SK-N-MC (cell line): ENCODE measurements at regions not wholly inside any gene's neighbourhood (a gene's known extent, or its start where the extent isn't known, plus 50 kb on each side); places are given as distances from the start of the nearest gene placed in this dataset.

Source experiments
- DNase-seq: peaks from one replicate; pipeline ENCODE4 v3.0.0-alpha.2; 2011; ENCODE audit warnings: low read depth, low spot score
- H3K27ac ChIP-seq: fragments of 200-600 bp; sonication (generic); 2 replicates; pipeline ENCODE4 v1.5.1; 2016; ENCODE audit warnings: mixed run types
- H3K36me3 ChIP-seq: fragments of 200-600 bp; sonication (generic); 2 replicates; pipeline ENCODE4 v1.6.1; 2017; ENCODE audit warnings: antibody characterized with exemption, low read length, mixed read lengths; ENCODE audit not compliant: insufficient read depth
- H3K4me3 ChIP-seq: fragments of 200-600 bp; sonication (generic); 2 replicates; pipeline ENCODE4 v1.5.1; 2016
- H3K9ac ChIP-seq: fragments of 200-600 bp; sonication (generic); 2 replicates; pipeline ENCODE4 v1.8.0; 2017; ENCODE audit warnings: mixed run types, mixed read lengths; ENCODE audit not compliant: insufficient read length
- H3K9me3 ChIP-seq: fragments of 200-600 bp; sonication (generic); 2 replicates; pipeline ENCODE4 v1.6.1; 2017; ENCODE audit warnings: low read depth, mild to moderate bottlenecking, antibody characterized with exemption, low read length, moderate library complexity, mixed read lengths
- EZH2 ChIP-seq: fragments of 200-600 bp; sonication (generic); IDR thresholded peaks from one replicate; pipeline ENCODE4 v1.6.1; 2017; ENCODE audit warnings: antibody characterized with exemption
- FOXP2 ChIP-seq: optimal IDR thresholded peaks from 2 replicates; pipeline ENCODE3; 2011; ENCODE audit warnings: mild to moderate bottlenecking, moderate library complexity; ENCODE audit not compliant: insufficient read depth; ENCODE audit errors: extremely low read length, control extremely low read depth
- POLR2AphosphoS5 ChIP-seq: IDR thresholded peaks from 2 replicates; pipeline ENCODE4 v1.6.1; 2012; ENCODE audit warnings: mild to moderate bottlenecking, low read depth, low read length, borderline replicate concordance

- Histone ChIP-seq H3K9me3 (no peaks in the 10 kb centered on the region), H3K27ac (no peak overlapping the region), H3K4me3 (no peak overlapping the region), H3K9ac (no peak overlapping the region), H3K36me3 (peaks cover 3% of the 10 kb centered on the region; the same call in 1 of the 2 replicates)
- no peak for DNase-seq
- TF ChIP-seq POLR2AphosphoS5 (no peak), FOXP2 (no peak), EZH2 (no peak)
Observed at GRCh38 chr2:16568998-16569784, 96.4 kb downstream of the CYRIA start.

DNA sequence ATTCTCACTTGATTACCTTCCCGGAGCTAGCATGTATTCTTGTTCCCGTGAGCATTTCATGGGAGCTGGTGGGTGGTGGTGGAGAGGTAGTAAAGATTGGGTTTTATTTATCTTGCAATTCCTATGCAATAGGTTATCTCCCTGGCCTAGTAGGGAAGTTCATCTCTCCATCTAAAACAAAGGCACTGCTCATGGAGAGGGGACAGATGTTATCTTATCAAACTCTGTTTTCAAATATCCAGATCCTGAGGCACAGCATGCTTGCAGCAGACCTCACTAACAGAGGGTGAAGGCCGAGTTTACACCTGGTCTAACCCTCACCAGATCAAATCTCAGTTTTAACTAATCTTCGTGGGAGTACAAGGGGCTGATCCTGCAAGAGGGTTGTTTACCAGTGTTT lies 98.9 kb downstream of the CYRIA start:
- DNase-seq, result no peak
- Histone ChIP-seq H3K36me3 (peaks cover 8% of the 10 kb centered on the region; the same call in 1 of the 2 replicates), H3K9me3 (no peaks in the 10 kb centered on the region), H3K9ac (no peak overlapping the region), H3K4me3 (no peak overlapping the region), H3K27ac (no peak overlapping the region)
- TF ChIP-seq POLR2AphosphoS5 (no peak), EZH2 (no peak), FOXP2 (no peak)

GRCh38 chr2:16565481-16565880 lies 100.2 kb downstream of the CYRIA start:
- Histone ChIP-seq H3K9ac (no peak overlapping the region), H3K4me3 (no peak overlapping the region), H3K36me3 (peaks cover 18% of the 10 kb centered on the region), H3K27ac (no peak overlapping the region), H3K9me3 (no peaks in the 10 kb centered on the region)
- TF ChIP-seq EZH2 (no peak), POLR2AphosphoS5 (no peak), FOXP2 (no peak)
- no peak for DNase-seq

- peaks cover 44% of the 10 kb centered on the region for H3K36me3 ChIP-seq
- TF ChIP-seq FOXP2, result no peak
- no peak for TF ChIP-seq EZH2
- no peak for TF ChIP-seq POLR2AphosphoS5
- H3K4me3 ChIP-seq, result no peak overlapping the region
- no peak overlapping the region for H3K27ac ChIP-seq
- H3K9ac ChIP-seq, result no peak overlapping the region
- DNase-seq, result no peak
- no peaks in the 10 kb centered on the region for H3K9me3 ChIP-seq
Observed at GRCh38 chr2:16561676-16562075, 104.0 kb downstream of the CYRIA start.

- Histone ChIP-seq H3K27ac (no peak overlapping the region), H3K4me3 (no peak overlapping the region), H3K9ac (no peak overlapping the region), H3K36me3 (peaks cover 48% of the 10 kb centered on the region), H3K9me3 (no peaks in the 10 kb centered on the region)
- no peak for DNase-seq
- no peak for TF ChIP-seq EZH2
- TF ChIP-seq POLR2AphosphoS5, result no peak
- TF ChIP-seq FOXP2, result no peak
Observed at GRCh38 chr2:16561251-16561650, 104.4 kb downstream of the CYRIA start.

DNA sequence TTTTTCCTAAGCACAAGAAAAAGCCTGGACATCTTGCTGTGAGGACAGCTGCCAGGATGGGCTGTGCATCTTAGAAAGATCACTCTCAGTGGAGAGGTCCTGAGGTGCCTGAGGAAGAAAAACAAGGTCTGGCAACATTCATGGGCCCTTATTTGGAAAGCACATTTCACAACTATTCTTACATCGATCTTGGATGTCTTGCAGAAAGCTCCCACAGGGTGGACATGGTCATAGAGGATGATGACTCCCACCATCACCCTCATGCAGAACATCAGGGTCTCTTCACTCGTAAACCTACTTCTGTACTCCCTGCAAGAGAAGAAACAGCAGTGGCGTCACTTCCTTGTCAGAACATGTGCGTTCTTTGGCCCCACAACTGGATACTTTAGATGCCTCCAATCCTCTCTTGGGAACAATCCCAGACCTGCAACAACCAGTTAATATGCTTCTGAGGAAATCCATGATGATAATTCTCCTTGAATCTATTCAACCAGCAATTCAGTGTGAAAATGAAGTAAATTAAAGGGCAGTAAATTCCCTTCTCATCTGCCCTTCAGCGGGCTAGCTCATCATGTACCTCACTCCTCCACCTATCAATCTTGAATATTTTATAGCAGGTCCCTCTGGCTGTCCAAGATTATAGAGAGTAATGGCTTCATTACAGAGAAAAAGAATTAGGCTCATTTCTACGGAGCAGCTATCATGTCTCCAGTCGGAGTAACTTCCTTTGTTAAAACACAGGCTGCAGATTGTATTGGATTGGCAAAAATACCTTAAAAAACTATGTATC lies 106.2 kb downstream of the CYRIA start:
- Histone ChIP-seq H3K4me3 (no peak overlapping the region), H3K36me3 (peaks cover 58% of the 10 kb centered on the region), H3K27ac (no peak overlapping the region), H3K9ac (no peak overlapping the region), H3K9me3 (no peaks in the 10 kb centered on the region)
- no peak for TF ChIP-seq EZH2
- TF ChIP-seq POLR2AphosphoS5, result no peak
- TF ChIP-seq FOXP2, result no peak
- no peak for DNase-seq

DNA sequence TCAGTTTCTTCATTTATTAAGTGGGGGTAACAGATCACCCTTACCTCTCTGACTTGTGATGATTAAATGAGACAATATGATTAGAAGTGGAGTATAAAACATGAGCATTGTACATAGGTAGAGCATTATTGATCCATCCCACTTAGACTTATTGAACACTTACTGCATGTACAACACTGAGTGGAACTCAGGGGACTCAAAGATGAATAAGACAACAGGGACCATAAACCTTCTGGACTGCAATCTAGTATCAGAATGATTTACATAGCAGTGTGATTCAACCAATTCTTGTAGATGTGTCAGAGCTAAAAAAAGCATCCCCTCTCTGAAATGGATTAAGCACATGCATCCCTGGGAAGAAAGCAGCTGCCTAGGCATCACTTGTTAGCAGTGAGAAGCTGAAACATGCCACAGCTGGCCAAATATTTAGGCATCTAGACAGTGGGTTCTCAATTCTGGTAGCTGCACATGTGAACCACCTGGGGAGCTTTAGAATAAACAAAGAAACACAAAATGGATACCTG lies 111.5 kb downstream of the CYRIA start:
- Histone ChIP-seq H3K27ac (no peak overlapping the region), H3K4me3 (no peak overlapping the region), H3K9me3 (no peaks in the 10 kb centered on the region), H3K36me3 (peaks cover 54% of the 10 kb centered on the region), H3K9ac (no peak overlapping the region)
- DNase-seq, result no peak
- TF ChIP-seq FOXP2 (no peak), EZH2 (no peak), POLR2AphosphoS5 (no peak)

DNA sequence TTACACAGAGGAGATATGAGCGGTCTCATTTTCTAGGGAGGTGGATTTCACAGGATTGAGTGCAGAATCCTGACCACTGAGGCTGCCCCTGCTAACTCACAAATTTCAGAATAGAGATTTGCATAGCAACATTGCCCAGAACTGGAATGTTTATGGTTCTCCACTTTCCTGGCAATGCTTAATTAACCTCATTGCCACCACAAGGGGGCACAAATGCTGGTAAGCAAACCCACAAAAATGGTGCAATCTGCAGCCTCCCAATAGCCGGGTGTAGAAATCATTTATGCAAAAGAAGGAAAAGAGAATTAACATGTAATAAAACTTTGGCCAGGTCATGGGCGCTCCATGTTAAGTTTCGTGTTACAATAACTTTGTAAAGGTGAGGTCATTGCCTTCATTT lies 112.4 kb downstream of the CYRIA start:
- Histone ChIP-seq H3K9me3 (no peaks in the 10 kb centered on the region), H3K9ac (no peak overlapping the region), H3K27ac (no peak overlapping the region), H3K36me3 (peaks cover 45% of the 10 kb centered on the region), H3K4me3 (no peak overlapping the region)
- TF ChIP-seq FOXP2, result no peak
- no peak for TF ChIP-seq POLR2AphosphoS5
- TF ChIP-seq EZH2, result no peak
- no peak for DNase-seq

- Histone ChIP-seq H3K4me3 (no peak overlapping the region), H3K9ac (no peak overlapping the region), H3K9me3 (no peaks in the 10 kb centered on the region), H3K36me3 (peaks cover 40% of the 10 kb centered on the region), H3K27ac (no peak overlapping the region)
- no peak for TF ChIP-seq POLR2AphosphoS5
- no peak for TF ChIP-seq EZH2
- no peak for TF ChIP-seq FOXP2
- no peak for DNase-seq
Observed at GRCh38 chr2:16552202-16552601, 113.4 kb downstream of the CYRIA start.
